GM21619 (cell line): ENCODE measurements at regions not wholly inside any gene's neighbourhood (a gene's known extent, or its start where the extent isn't known, plus 50 kb on each side); places are given as distances from the start of the nearest gene placed in this dataset.

ENCODE experiments used
- ATAC-seq: cut with Tn5 transposase; IDR thresholded peaks from one replicate; pipeline ENCODE4 v1.9.1; 2021; ENCODE audit not compliant: unreplicated experiment

DNA sequence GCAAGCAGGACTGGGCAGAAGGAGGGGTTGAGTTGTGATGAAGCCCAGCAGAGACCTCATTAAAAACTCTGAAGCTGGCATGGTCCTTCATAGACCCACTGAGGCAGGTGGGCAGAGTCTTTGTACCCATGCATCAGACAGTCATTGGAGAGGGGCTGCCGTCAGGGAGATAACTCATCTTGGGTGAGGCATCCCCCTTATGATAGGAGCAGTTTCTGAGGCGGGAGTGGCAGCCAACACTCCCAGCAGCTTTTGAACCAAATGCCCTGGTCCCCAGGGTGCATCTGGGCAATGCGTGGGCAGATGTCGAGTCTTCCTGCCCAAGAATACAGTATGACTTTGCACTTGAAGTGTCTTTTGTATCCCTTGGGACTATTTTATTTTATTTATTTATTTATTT, 68.1 kb downstream of the HTR5A start:
- ATAC-seq, result no peak

DNA sequence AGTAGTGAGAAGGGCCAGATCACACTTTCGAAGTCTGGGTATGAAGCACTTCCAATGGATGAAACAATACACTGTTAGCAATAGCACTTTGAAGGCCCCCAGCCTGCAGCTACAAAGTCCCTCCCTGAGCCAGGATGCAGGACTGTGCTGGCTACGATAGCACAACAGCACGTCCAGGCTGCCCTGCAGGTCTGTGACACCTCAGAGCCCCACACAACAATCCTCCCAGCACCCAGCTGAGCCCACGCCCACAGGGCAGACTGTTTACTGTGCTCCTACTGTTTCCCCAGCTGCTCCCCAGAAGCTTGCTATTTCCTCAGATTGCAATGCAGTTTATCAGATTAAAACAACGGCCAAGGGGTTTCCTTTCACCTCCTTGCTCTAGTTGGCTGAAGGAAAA, 71.4 kb downstream of the HTR5A start:
- no peak for ATAC-seq

DNA sequence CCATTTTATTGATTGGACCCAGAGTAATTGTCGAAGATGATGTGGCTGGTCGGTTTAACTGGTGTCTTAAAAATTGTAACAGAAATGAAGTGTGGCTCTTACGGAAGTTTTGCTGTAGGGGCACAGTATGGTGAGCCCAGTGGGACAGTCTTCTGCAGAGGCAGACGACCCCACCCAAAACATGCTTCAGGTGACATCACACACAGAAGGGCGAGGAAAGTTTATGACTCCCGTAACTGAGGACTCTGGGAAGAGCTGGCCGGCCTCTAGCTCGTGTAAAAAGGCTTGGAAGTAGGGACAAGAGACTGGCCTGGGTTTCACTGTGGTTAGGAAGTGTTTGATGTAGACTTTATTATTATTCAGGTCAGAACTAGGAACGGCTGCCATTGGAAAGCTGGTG, 73.3 kb downstream of the HTR5A start:
- no peak for ATAC-seq

DNA sequence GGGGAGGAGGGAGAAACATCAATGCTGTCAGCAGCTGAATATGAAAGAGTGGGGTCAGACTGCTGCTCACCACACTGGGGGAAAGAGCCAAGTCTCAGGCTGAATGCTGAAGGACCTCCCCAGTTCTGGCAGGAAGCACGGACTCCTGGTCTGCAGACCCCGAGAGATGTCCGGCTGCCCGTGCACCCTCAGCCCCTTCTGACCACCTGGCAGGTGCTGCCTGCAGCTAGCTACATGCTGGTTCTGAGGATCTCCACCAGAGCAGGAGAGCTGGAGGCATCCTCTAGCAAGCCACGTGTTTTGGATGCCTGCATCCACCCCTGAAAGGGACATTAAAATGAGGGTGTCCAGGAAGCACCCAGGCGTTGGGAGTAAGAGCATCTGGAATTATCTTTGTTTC, 74.2 kb downstream of the HTR5A start:
- ATAC-seq, result no peak

DNA sequence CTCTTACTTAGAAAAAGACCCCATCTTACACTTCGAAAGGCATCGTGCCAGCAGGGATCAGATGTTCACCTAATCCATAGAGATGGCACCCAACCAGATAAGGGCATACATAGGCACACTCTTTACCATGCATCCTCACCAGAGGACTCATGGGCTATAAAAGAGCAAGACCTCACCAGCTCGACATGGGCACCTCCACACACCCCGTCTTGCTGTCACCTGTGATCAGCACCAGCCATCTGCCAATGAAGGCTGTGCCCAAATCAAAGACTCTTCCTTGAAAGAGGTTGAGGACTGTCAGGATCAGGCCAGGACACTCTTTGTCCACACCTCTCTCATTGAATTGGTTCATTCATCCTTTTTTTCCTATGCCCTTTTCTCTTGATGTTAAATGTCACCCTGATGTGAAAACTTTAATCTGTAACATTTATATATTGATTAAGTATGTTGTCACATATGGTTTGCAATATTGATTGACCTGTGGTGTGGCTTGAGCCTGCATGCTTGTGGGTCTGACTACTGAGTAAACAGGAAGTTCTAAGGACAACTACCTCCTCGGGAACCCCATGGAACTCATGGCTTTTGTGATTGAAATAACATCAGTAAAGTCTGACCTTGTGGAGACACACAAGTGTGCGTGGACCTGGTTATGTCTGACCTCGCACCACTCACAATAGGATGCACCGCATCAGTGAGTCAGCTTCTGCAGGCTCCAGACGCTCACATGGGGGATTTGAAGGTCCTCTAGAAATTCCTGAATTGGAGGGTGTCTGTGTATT, 75.5 kb downstream of the HTR5A start:
- ATAC-seq, result no peak

DNA sequence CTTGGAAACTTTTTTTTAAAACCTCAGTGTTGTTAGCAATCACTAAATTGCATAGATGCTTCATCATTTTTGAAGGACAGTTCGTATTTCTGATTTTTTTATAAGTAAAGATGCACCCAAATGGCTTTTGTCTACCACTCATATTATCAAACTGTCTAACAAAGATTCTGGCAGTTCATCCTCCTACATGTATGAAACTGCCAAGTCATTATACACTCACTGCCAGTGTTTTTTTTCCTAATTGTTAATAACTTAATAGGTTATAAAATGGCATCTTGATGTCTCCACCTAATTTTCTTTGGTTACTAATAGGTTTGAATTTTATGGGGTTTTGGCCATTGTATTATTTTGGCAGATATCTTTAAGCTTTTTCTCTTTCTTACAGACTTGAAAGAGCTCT, 77.0 kb downstream of the HTR5A start:
- ATAC-seq, result no peak

DNA sequence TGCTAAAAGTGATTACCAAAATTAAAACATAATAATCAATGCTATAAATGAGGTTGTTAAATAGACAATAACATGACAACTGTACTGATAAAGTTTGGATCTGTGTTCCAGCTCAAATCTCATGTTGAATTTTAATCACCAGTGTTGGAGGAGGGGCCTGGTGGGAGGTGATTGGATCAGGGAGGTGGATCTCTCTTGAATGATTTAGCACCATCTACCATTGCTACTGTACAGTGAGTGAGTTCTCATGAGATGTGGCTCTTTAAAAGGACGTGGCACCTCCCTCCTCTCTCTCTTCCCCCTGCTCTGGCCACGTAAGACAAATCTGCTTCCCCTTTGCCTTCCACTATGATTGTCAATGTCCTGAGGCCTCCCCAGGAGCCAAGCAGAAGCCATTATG, 77.5 kb downstream of the HTR5A start:
- no peak for ATAC-seq

DNA sequence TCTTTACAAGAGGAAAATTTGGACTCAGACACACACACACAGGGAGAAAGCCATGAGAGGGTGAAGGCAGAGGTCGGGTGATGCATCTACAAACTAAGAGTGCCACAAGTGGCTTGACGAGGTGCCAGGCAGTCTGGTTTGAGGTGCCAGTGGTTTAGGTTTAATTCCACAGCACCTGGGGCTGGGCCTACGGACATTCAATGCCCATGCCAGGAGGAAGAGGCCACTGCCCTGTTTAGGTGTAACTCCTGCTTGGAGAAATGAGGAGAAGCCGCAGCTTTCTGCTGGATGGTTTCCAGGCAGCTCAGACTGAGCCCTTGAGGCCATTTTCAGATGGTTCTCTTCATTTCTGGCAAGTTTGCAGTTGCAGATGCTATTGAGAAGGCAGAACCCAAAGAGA, 83.6 kb downstream of the HTR5A start:
- no peak for ATAC-seq

DNA sequence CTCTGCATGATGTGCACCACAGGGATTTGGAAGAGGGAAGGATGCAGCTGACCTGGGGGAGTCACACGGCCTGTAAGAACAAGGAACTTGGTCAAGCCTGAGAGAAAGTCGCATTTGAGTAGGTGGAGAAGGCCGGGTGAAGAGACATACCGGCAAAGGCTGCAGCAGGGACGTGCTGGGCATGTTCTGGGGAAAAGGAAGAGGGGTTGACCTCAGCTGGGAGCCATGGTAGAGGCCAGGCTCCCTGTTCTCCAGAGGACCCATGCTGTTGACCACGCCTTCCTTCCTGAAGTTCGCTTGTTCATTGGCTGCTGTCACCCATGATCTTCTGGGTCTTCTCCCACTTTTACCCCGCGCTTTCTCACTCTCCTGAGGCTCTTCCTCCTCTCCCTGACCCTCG, 84.5 kb downstream of the HTR5A start:
- ATAC-seq, result no peak

DNA sequence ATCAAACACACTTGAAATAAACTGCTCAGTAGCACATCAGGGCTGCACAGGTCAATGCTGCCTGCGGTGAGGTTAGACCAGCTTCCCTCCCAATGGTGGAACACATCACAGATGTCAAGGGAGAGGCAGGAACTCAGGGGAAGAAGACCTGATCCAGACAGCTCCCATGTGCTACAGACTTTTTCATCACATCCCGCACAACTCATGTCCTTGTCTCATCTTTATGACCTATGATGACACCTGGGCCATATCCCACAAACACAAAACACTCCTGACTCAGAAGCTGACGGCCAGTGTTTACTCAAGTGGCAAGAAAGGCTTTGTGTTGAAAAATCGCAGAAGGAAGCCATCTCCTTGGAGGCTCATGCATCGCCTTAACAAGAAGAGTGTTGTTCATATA, 91.6 kb downstream of the HTR5A start:
- ATAC-seq, result no peak

DNA sequence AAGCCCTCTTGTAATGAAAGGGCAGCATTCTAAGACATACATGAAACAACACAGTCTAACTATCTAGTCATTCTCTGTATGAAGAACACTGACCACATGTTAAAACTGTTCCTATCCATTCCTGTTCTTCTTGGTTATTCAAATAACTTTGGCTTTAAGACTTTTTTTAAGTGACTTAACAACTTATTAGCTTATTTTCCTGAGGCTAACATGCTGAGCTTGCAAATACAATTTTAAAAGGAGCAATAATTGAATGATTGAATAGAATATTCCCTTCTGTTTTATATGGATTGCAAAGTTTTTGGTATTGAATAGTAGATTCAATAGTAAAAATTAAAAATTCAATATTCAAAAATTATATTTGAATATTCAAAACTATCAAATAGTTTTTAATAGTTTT, 92.3 kb downstream of the HTR5A start:
- no peak for ATAC-seq

DNA sequence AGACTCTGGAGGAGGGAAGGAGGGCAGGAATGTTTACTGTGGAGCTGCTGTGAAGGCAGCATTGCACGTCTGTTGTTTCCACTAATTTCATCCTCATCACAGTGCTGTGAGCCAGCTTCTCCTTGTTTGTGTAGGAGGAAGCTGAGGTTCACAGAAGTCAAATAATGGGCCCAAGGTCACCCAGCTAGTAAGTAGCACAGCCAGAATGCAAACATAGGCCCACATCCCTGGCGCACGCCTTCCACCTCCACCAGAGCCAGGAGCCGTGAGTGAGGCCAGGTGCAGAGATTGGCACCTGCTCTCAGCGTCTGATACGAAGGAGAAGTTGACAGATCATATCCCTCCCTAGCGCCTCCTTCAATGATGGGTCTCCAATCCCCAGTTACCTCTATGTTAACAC, 93.6 kb downstream of the HTR5A start:
- no peak for ATAC-seq

DNA sequence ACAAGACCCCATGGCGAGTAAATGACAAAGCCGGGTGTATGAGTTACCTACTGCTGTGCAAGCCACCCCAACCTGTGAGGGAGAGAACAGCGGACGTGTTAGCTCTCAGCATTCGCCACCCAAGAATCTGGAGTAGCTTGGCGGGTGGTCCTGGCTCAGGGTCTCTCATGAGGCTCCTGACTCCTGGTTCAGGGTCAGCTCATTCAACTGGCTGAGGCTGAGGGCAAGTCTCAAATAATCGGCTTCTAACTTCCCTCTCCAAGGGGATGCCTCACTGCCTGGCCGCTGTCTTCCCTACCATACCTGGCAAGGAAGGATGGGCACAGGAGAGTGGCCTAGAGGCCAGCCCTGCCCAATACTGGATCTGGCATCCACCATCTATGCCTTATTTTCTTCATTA, 94.2 kb downstream of the HTR5A start:
- no peak for ATAC-seq

DNA sequence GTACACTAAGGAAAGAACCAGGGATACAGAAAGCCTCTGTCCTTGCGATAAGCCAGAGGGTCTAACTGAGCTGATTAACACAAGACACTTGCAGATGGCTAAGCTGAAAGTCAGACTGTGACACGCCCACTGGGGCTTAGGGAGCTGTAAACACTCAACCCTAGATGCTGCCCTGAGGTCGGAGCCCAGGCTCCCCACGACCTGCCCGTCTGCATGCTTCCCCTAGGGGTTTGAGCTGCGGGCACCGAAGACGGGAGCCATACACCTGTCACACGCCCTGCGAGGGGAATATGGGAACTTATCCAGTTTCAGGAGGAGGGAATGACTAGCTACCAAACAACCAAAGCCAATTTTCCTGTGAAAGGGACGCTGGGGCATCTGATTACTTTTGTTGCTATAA, 96.0 kb downstream of the HTR5A start:
- ATAC-seq, result no peak

DNA sequence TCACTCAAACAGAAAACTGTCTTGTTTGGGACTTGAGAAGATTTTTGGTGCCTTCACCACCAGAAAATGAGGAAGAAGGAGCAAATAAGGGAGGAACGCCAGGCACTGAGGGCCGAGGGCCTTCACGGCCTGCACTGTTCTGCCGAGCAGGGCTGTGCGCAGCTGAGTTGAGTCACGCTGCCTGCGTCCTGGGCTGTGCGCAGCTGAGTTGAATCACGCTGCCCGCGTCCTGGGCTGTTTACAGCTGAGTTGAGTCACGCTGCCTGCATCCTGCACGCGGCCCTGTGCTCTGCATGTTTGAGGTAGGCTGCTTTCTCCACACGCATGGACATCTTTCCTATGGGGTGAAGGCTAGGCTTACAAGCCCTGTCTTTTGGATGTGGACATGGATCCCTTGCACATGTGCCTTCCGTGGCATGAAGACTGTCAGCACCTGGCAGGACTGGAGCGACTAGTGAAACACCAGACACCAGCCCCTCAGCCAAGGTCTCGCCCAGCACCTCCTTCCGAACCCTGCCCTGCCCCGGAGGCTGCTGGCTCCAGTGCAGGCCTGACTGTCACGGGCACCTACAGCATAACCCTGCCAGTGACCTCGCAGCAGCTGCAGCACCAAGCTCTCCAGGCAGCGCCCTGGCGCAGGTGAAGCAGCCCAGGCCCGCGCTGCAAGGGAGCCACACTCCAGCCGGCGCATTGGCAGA, 96.7 kb downstream of the HTR5A start:
- no peak for ATAC-seq

DNA sequence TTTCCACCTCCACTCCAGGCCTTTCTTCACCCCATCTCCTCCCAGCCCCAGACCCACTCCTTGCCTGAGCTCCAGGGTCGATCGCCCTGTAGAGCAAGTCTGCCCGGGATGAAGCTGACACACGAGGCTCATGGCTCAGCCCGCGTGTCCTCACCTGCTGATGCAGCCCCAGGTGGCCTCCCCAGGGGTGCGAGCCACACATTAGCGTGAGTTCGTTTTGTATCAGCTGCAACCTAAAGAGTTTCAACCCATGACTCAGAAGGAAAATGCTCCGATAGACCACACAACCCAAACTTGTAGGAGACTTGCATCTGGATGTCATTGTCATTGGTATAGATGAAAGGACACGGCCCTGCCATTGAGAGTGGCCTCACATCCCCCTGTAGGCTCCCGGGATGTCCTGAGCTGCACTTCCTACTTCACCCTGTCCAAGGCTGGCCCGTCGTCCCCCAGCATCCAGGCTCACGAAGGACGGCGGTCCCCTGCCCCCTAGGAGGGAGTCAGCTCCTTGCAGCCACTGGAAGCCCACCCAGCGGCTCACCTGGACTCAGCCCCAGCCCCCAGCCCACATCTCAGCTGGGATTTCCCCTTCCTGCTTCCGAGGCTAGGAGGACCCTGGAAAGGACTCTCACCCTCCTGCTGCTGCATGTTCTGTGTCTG, 97.7 kb downstream of the HTR5A start:
- no peak for ATAC-seq

DNA sequence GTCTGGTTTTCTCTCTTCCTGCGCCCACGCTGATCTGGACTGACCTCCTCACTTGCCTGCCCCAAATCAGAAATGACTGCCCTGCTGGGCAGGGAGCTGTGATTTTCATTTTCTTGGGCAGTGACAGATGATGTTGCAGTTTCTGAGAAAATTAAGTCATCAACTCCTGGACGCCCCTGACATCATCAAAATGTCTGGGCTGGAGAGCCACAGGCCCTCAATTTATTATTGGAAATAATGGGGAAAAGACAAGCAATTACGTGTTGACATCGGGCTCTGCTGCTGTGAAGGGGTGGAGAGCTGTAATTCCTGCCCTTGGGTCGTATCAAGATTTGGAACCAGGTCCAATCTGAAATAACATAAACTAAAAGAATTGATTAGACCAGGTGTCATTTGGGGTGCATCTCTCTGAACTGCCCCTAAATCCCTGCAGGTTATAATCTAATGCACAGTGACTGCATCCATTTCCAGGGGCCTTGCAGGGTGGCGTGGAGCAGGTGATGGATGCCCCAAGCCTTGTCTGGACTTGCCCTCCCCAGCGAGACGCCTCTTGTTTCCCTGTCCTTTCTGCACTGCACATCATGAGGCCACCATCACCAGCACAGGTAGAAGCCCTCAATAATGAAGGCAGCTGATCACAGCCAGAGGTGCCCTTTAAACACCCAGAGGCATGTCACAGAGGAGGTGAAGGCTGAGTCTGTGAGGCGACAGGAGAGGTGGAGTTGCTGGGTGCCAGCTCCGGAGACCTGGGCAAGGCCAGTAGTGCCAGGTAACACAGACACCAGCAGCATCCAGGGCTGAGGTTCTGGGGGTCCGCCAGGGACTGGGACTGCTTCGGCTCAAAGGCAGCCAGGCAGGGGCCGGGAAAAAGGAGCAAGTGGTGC, 98.7 kb downstream of the HTR5A start:
- no peak for ATAC-seq

DNA sequence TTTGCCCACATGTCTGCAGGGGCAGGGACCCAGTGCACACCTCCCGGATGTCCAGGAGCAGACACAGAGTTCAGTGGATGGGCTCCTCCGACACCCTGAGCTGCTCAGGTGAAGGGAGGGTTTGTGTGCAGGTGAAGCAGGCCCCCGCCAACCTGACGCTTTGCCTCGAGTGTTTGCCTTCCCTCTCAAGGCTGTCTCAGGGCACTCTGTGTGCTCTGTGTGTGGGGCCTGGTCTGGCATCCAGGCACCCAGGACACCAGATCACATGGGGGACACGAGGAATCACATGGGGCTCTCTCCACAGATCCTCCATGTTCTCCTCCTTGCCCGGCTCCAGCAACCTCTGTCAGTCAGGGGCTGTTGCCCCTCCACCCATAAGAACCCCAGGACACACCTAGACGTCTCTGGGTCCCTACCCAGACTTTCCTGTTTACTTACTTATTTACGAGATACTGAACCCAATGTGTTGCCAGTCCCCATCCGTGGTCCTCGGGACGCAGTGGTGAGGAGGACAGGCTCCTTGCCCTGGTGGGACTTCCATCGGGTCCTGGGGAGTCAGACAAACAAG, 99.5 kb downstream of the HTR5A start:
- ATAC-seq, result no peak

DNA sequence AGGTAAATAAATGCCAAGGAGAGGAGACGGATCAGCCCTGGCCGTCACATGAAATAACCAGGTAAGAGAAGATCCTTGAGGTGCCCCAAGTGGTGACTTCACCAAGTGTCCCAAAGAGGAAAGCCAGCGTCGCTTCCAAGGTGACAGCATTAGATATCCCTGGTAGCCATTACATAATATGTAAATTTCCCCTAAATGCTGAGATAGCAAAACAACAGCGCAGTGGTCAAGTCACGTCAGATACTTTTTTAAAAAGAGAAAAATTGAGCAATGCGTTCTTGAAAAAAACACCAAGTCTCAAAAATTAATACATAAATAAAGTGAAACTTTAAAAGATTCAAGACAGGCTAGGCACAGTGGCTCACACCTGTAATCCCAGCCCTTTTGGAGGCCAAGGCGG, 100.2 kb downstream of the HTR5A start:
- no peak for ATAC-seq

DNA sequence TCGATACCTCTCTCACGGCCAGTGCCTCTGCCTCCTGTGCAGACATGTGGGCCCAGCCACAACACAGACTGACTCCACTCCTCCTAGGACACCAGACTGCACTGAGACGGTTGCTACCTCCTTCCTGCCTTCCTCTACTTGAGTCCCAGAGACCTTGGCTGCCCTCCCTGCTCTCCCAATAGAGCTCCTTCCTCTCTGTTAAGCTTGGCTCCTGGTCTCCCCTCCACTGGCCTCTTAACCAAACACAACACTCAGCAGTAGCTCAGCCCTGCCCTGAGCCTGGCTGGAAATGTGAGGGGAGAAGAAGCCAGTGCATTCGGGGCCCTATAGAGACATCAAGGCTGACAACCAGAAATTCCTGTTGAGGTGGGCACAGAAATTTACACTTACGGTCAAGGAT, 102.0 kb downstream of the HTR5A start:
- no peak for ATAC-seq

DNA sequence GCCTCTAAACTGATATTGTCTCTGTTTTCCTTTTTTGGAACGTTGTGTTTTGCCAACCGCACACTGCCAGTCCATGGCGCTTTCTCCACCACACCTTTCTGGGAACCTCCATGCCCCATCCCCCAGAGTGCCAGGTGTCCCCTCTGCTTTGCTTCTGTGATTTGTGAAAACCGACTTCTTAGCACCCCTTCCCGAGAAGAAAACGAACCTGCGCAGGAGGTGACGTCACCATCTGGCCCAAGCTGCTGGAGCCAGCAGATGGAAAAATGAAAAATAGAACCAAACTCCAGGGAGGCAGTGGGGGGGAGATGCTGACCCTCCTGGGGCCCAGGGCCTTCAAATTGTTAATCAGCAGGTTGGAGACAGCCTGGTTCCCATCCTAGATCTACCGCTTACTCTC, 103.8 kb downstream of the HTR5A start:
- no peak for ATAC-seq
